AG20443 (cell line): ENCODE measurements at regions not wholly inside any gene's neighbourhood (a gene's known extent, or its start where the extent isn't known, plus 50 kb on each side); places are given as distances from the start of the nearest gene placed in this dataset.
"Not testable (repeated sequence)": the region's sequence is repeated elsewhere in the genome, so short reads cannot be mapped to it uniquely, and the experiment has no call there.

ENCODE experiments used
- DNase-seq: peaks from one replicate; pipeline ENCODE4 v3.0.0; 2012; ENCODE audit warnings: low spot score, mixed read lengths

- DNase-seq: no peak
Measured at GRCh38 chr15:31217566-31218270, 108.9 kb upstream of the KLF13 start.

- DNase-seq: no peak
Measured at GRCh38 chr15:31219221-31219620, 107.4 kb upstream of the KLF13 start.

GRCh38 chr15:31221936-31222515 is 104.6 kb upstream of the KLF13 start:
- DNase-seq: no peak

GRCh38 chr15:31222773-31223341 is 103.8 kb upstream of the KLF13 start:
- DNase-seq: no peak

- no peak for DNase-seq
Measured at GRCh38 chr15:31223478-31224350, 102.9 kb upstream of the KLF13 start.

GRCh38 chr15:31224661-31225060 is 102.0 kb upstream of the KLF13 start:
- not testable (repeated sequence) for DNase-seq

- DNase-seq: no peak
Measured at GRCh38 chr15:31225356-31225955, 101.2 kb upstream of the KLF13 start.

- no peak for DNase-seq
Measured at GRCh38 chr15:31226021-31226420, 100.6 kb upstream of the KLF13 start.

- no peak for DNase-seq
Measured at GRCh38 chr15:31227235-31227634, 99.4 kb upstream of the KLF13 start.

- DNase-seq: no peak
Measured at GRCh38 chr15:31228011-31228484, 98.6 kb upstream of the KLF13 start.

- no peak for DNase-seq
Measured at GRCh38 chr15:31228980-31229826, 97.4 kb upstream of the KLF13 start.

GRCh38 chr15:31230630-31231485 is 95.8 kb upstream of the KLF13 start:
- no peak for DNase-seq

GRCh38 chr15:31234815-31235214 is 91.8 kb upstream of the KLF13 start:
- DNase-seq: no peak

GRCh38 chr15:31235311-31236183 is 91.1 kb upstream of the KLF13 start:
- DNase-seq: no peak

- DNase-seq: peak; percentile 91
Measured at GRCh38 chr15:31236184-31237042, 90.2 kb upstream of the KLF13 start.

- DNase-seq: no peak
Measured at GRCh38 chr15:31237043-31237324, 89.7 kb upstream of the KLF13 start.

- DNase-seq: no peak
Measured at GRCh38 chr15:31238906-31239305, 87.7 kb upstream of the KLF13 start.

GRCh38 chr15:31239409-31239808 is 87.2 kb upstream of the KLF13 start:
- DNase-seq: no peak
